T-helper 1 cell treated with Interleukin-12 subunit alpha and Interleukin-12 subunit beta and Interleukin-4 antibody, amounts not matched to agents 30 ng/mL and 1 ng/mL, for 36 hours (primary cell): ENCODE measurements at regions not wholly inside any gene's neighbourhood (a gene's known extent, or its start where the extent isn't known, plus 50 kb on each side); places are given as distances from the start of the nearest gene placed in this dataset.

Source experiments
- intact Hi-C: fragments of 100-400 bp; cut with micrococcal nuclease; formaldehyde crosslinking; loops from one replicate; pipeline ENCODE4 v1.15.1; 2024

GRCh38 chr13:71089056-71089455 lies 777.9 kb downstream of the DACH1 start:
- intact Hi-C loops, result no loop called here

DNA sequence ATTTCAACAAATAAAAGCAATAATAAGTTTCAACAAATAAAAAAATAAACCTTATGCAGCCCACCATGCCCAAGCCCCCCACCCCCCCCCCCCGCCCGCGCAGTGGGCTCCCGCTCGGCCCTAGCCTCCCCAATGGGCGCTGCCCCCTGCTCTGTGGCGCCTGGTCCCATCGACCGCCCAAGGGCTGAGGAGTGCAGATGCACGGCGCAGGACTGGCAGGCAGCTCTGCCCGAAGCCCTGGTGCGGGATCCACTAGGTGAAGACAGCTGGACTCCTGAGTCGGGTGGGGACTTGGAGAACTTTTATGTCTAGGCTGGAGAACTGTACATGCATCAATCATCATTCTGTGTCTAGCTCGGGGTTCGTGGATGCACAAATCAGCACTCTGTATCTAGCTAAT lies 779.6 kb downstream of the DACH1 start:
- intact Hi-C loops, result no loop called here

- intact Hi-C loops, result no loop called here
Observed at GRCh38 chr13:71087006-71087405, 780.0 kb downstream of the DACH1 start.

DNA sequence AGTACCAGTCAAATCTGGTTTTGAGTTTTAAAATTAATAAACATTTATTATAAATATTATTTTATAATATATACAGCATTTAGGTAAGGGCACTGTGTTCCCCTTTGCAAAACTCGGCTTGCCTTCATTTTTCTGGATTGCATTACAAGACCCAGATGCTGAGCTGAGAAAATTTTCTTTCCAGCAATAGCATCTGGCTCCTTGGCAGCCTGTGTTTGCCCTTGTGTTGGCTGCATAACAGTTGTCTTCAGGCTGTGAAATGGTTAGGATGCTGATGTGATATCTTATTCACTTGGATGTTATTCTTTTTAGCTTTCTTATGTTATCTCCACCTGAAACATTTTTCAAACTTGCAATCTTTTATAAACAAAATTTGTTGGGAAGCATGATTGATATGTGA lies 784.4 kb downstream of the DACH1 start:
- intact Hi-C loops, result no loop called here

DNA sequence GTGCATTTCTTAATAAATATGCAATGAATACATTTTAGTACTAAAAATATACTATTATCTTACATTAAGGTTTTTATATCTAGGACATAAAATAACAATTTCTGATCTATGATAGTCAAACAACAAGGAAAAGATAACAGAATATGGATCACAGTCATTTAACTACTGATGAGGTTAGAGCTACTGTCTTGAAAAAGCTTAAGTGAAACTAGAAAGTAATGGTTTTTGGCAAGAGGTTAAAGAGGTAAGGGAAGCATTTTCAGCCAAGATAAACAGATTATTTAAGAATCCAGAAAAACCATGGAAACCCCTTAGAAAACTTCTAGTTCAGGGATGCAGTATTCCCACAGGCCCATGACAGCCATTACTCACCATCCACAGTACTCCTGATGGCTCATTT lies 787.4 kb downstream of the DACH1 start:
- intact Hi-C loops, result no loop called here

GRCh38 chr13:71068041-71068440 lies 799.0 kb downstream of the DACH1 start:
- intact Hi-C loops, result no loop called here

DNA sequence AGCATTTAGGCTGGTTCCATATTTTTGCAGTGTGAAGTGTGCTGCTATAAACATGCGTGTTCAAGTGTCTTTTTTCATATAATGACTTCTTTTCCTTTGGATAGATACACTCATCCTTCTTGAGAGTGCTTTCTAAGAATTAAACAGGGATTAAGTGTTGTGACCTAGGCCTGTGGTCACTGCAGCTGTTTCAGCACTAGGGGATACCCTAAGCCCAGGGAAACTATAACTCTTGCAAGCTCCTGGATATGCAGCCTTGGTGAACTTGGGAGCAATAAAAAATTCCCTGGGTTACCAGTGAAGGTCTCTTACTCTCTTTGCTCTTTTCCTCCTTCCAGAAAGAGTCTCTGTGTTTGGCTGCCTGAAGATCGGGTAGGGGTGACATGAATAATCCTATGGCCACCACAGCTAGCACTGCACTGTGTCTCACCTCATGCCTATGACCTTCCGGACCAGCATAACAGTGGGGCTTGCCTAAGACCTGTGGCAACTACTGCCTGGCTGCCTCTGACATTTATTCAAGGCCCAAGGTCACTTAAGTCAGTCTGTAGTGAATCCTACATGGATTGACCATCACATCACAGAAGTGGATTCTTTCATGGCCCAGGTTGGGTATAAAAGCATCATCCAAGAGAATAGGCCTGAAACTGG lies 799.7 kb downstream of the DACH1 start:
- intact Hi-C loops, result no loop called here

DNA sequence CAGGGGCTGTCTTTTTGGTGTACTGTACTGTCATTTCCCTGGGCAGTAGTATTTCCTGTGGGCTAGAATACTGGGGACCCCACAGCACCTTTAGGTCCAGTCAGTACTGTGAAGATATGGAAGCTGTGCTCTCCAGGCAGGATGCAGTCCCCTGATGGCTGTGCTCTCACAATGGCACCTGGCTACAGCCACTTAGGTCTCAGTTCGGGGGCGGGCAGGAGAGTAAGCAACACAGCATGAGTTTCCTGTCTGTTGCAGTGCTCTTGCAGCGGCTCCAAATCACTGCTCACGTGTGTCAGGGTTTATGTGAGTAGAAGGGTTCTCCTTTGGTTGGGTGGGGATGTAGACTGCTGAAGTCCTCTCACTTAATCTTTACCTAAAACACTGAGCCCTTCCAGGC lies 810.4 kb downstream of the DACH1 start:
- intact Hi-C loops, result no loop called here

GRCh38 chr13:71055644-71056043 lies 811.4 kb downstream of the DACH1 start:
- intact Hi-C loops, result no loop called here

GRCh38 chr13:71055047-71055446 lies 812.0 kb downstream of the DACH1 start:
- intact Hi-C loops, result no loop called here

DNA sequence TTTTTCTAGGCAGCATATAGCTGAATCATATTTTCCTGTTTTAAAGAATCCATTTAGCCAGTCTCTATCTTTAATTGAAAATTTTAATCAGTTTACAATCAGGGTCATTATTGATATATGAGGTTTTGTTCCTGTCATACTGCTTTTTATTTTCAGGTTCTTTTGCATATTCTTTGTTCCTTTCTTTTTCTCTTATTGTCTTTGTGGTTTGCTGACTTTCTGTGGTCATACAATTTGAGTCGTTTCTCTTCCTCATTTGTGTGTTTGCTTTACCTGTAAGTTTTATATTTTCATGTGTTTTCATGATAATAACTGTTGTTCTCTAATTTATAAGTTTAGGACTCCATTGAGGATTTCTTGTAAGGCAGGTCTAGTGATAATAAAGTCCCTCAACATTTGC lies 812.6 kb downstream of the DACH1 start:
- intact Hi-C loops, result no loop called here

GRCh38 chr13:71051573-71051972 lies 815.4 kb downstream of the DACH1 start:
- intact Hi-C loops, result no loop called here

DNA sequence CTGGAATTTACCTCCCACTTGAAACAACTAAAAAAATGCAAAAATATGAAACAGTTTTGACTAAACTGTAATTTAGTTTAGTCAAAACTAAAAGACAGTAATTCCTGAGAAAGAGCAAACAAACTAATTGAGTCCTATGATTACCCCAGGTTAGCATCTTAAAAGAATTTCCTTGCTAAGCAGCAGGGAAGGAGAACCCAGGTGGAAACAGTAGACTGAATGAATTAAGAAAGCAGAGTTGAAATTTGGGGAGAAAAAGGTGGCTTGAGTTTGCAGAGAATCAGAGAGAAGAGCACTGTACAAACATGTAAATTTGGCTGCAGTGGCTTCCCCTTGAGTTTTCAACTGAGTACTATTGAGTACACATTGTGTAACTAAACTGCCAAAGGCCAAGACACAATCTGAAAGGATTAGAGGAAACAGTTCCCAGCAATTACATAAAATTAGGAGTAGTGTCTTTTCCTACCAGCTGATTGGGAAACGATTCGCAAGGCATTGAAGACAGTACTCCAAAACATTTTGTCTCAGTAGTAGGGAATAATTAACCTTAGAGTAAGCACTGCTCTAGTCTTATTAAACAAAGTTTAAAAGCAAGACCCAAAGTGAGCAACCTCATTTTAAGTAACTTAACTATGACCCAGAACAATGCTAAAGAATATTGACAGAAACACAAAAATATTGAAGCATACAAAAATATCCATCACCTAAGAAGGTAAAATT lies 820.5 kb downstream of the DACH1 start:
- intact Hi-C loops, result no loop called here

DNA sequence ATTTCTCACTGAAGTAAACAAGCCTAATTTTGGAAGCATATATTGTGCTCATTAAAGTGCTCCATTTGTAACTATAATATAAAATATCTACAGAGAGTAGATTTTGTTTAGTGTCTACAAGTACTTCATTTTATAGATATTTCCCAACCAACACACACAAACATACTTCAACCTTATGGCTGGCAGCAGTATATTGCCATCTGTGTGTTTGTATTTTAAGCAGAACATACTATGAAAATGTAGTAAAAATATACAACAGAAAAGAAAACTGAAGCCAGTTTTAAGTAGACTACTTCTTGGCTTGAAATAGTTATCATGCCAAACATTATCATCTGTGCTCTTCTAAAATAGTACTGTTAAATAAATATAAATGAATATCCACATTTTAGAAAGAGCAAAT lies 821.9 kb downstream of the DACH1 start:
- intact Hi-C loops, result no loop called here

GRCh38 chr13:71039440-71039839 lies 827.6 kb downstream of the DACH1 start:
- intact Hi-C loops, result no loop called here

- intact Hi-C loops, result no loop called here
Observed at GRCh38 chr13:71034018-71034417, 833.0 kb downstream of the DACH1 start.

DNA sequence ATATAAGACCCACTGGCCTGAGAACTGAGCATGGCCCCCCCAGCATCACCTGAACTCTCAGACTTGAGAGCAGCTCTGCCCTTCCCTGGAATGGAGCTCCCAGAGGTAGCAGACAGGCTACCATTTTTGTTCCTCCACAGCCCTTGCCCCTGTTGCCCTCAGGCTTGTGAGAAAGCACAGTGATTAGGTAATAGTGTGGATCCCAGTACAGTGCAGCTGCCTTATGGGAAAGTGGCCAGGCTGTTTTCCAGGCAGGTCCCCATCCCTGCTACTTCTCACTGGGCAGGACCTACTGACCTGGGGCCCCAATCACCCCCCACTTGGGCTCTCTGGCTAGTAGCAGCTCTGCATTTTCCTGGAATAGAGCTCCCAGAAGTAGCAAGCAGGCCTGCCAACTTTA lies 834.0 kb downstream of the DACH1 start:
- intact Hi-C loops, result no loop called here

- intact Hi-C loops, result no loop called here
Observed at GRCh38 chr13:71030784-71031183, 836.2 kb downstream of the DACH1 start.

GRCh38 chr13:71028884-71029283 lies 838.1 kb downstream of the DACH1 start:
- intact Hi-C loops, result no loop called here

- intact Hi-C loops, result no loop called here
Observed at GRCh38 chr13:71021825-71022422, 845.1 kb downstream of the DACH1 start.

- intact Hi-C loops, result no loop called here
Observed at GRCh38 chr13:71018995-71019394, 848.0 kb downstream of the DACH1 start.

DNA sequence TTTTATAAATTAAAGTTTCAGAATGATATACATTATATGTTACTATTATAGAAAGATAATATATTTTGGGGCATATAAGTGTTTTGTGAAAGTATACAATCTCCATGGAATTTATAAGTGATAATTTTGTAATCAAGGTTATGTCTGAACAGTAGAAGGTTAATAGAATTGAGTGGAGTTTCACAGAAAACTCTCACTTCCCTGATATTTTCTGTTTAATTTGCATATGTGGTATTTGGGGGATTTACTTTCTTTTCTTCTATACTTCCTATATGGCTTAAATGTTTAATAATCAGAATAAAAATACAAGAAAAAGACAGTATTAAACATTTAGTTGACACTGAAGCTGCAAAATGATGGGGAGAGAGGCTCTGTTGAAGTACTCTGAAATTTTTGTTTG lies 848.5 kb downstream of the DACH1 start:
- intact Hi-C loops, result no loop called here

GRCh38 chr13:71017607-71018006 lies 849.4 kb downstream of the DACH1 start:
- intact Hi-C loops, result no loop called here
